A673 (cell line): ENCODE measurements at regions not wholly inside any gene's neighbourhood (a gene's known extent, or its start where the extent isn't known, plus 50 kb on each side); places are given as distances from the start of the nearest gene placed in this dataset.

Experiments
- CTCF ChIP-seq: fragments of 300-800, 200-600 bp; sonication (generic); conservative IDR thresholded peaks from 2 replicates; pipeline ENCODE4 v1.5.1; 2017; ENCODE audit warnings: low read depth, mild to moderate bottlenecking, antibody characterized with exemption, low read length, moderate library complexity, mixed read lengths
- EZH2 ChIP-seq: fragments of 200-600 bp; sonication (generic); IDR thresholded peaks from 2 replicates; pipeline ENCODE4 v1.6.1; 2017; ENCODE audit warnings: borderline replicate concordance, low read depth, mild to moderate bottlenecking, mixed read lengths, antibody characterized with exemption, low read length; ENCODE audit not compliant: poor library complexity, severe bottlenecking

GRCh38 chr7:26478550-26478949, 186.9 kb downstream of the SNX10 start:
- no peak for TF ChIP-seq CTCF
- no peak for TF ChIP-seq EZH2
